ENCODE measurements at regions not wholly inside any gene's neighbourhood (a gene's known extent, or its start where the extent isn't known, plus 50 kb on each side); places are given as distances from the start of the nearest gene placed in this dataset.

GRCh38 chr20:60816901-60817300 lies 435.2 kb upstream of the CDH4 start:
- no peak for DNase-seq

- DNase-seq = no peak
Observed at GRCh38 chr20:60817891-60818290, 434.2 kb upstream of the CDH4 start.

- DNase-seq = no peak
Observed at GRCh38 chr20:60819511-60819910, 432.6 kb upstream of the CDH4 start.

GRCh38 chr20:60820149-60820548 lies 431.9 kb upstream of the CDH4 start:
- no peak for DNase-seq

- no peak for DNase-seq
Observed at GRCh38 chr20:60820918-60821317, 431.1 kb upstream of the CDH4 start.

GRCh38 chr20:60822699-60823607 lies 429.1 kb upstream of the CDH4 start:
- no peak for DNase-seq

- DNase-seq = no peak
Observed at GRCh38 chr20:60835876-60836275, 416.2 kb upstream of the CDH4 start.

- no peak for DNase-seq
Observed at GRCh38 chr20:60837173-60837770, 414.8 kb upstream of the CDH4 start.

GRCh38 chr20:60838297-60838696 lies 413.8 kb upstream of the CDH4 start:
- DNase-seq = no peak

- DNase-seq = no peak
Observed at GRCh38 chr20:60840971-60841370, 411.1 kb upstream of the CDH4 start.

- no peak for DNase-seq
Observed at GRCh38 chr20:60845146-60845545, 406.9 kb upstream of the CDH4 start.

GRCh38 chr20:60851826-60852704 lies 400.0 kb upstream of the CDH4 start:
- DNase-seq = no peak

GRCh38 chr20:60857708-60858107 lies 394.4 kb upstream of the CDH4 start:
- DNase-seq = no peak

GRCh38 chr20:60862601-60863000 lies 389.5 kb upstream of the CDH4 start:
- no peak for DNase-seq

- DNase-seq = no peak
Observed at GRCh38 chr20:60863548-60863947, 388.5 kb upstream of the CDH4 start.

GRCh38 chr20:60867589-60867988 lies 384.5 kb upstream of the CDH4 start:
- no peak for DNase-seq

- DNase-seq = no peak
Observed at GRCh38 chr20:60868316-60868891, 383.7 kb upstream of the CDH4 start.

GRCh38 chr20:60869087-60869486 lies 383.0 kb upstream of the CDH4 start:
- DNase-seq = no peak

GRCh38 chr20:60869625-60870024 lies 382.4 kb upstream of the CDH4 start:
- DNase-seq = no peak

- DNase-seq = no peak
Observed at GRCh38 chr20:60870040-60870439, 382.0 kb upstream of the CDH4 start.

GRCh38 chr20:60872224-60872623 lies 379.8 kb upstream of the CDH4 start:
- no peak for DNase-seq

GRCh38 chr20:60877071-60877857 lies 374.8 kb upstream of the CDH4 start:
- no peak for DNase-seq

Measured in NCI-H2081 treated with DMSO at 0.1 percent for 48 hours (cell line).